ENCODE measurements at regions not wholly inside any gene's neighbourhood (a gene's known extent, or its start where the extent isn't known, plus 50 kb on each side); places are given as distances from the start of the nearest gene placed in this dataset.

DNA sequence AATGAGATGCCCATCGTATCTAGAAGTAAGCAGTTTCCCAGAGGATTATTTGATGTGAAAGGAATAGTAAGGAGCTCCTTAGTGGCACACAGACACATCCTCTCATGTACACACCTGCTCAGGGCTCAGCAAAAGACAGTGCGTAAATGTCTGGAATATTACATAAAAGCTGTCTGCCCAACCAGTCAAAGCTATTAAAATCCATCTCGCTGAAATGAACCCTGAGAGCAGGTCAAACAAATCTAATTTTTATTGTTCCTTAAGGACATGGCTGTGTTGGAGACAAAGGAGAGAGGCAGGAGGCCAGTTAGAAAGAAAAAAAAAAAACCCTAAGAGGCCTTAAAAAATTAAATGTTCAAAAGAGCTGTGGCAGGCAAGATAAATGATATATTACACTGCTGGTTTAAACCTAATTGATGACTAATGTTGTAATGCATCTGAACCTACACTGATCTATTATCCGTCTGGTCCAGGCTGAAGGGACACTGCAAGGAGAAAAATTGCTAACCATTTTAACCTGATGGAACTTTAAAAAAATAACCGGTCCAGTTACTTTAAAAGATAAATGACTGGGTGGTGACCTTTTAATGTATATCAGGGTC, 58.5 kb upstream of the FGGY start:
- H4K20me1 ChIP-seq (replicated peaks in 1 of 2; ENCODE audit: control insufficient read depth in 1 of 2, insufficient read depth in 2 of 2, low read length in 2 of 2) = no peaks in the 10 kb centered on the region
- H2BK12ac ChIP-seq (ENCODE audit: low read depth, low read length) = no peak overlapping the region
- no peak overlapping the region for H4K91ac ChIP-seq (replicated peaks; ENCODE audit: insufficient read length, low read length)
- no peak for DNase-seq (ENCODE audit: low read depth in 1 of 2, low spot score in 2 of 2)
- H4K5ac ChIP-seq (ENCODE audit: insufficient read length, low read depth, low read length) = no peak overlapping the region
- H4K8ac ChIP-seq (ENCODE audit: extremely low read depth, insufficient read depth, low read length) = no peak overlapping the region
- whole genome bisulfite sequencing, 2 experiments (ENCODE audit: extremely low coverage in 1 of 2, insufficient coverage in 1 of 2, insufficient read length in 1 of 2, insufficient replicate concordance in 2 of 2, low coverage in 1 of 2, low lambda C conversion rate in 2 of 2, missing lambda C conversion rate in 1 of 2) = 80% methylated on average over 5 of the region's 5 CpGs; no CpG with 5 or more reads in 1 of the 2 experiments
- H2AFZ ChIP-seq (ENCODE audit: low read length) = no peak overlapping the region
- POLR2A ChIA-PET (ENCODE audit: partially characterized antibody) = no interaction called here
- peaks cover 0 to 4% (median 0%) of the 10 kb centered on the region in 4 experiments; a peak in 1 of 7 replicates for H3K4me1 ChIP-seq (replicated peaks in 1 of 4; ENCODE audit: control insufficient read depth in 3 of 4, insufficient read depth in 4 of 4, low read length in 3 of 4)
- no peaks in the 10 kb centered on the region for H3K36me3 ChIP-seq (ENCODE audit: control insufficient read depth in 2 of 4, insufficient read depth in 4 of 4, low read length in 3 of 4)
- H3K9me3 ChIP-seq (ENCODE audit: insufficient read depth in 2 of 2, low read depth in 1 of 2, low read length in 1 of 2) = no peaks in the 10 kb centered on the region
- no peak overlapping the region for H3K27ac ChIP-seq (ENCODE audit: low read depth, low read length)
- H3K79me2 ChIP-seq (ENCODE audit: control insufficient read depth in 1 of 2, insufficient read depth in 2 of 2, low read length in 2 of 2) = no peaks in the 10 kb centered on the region
- no peak overlapping the region for H3K9ac ChIP-seq (replicated peaks in 1 of 4; ENCODE audit: extremely low read depth in 1 of 4, low read depth in 3 of 4, low read length in 3 of 4)
- no peak overlapping the region for H3K23ac ChIP-seq (ENCODE audit: insufficient read length)
- H2BK120ac ChIP-seq (replicated peaks; ENCODE audit: low read depth, low read length) = no peak overlapping the region
- H3K18ac ChIP-seq (ENCODE audit: extremely low read depth, low read length) = no peak overlapping the region
- no peak overlapping the region for H2AK5ac ChIP-seq (ENCODE audit: low read depth, low read length)
- no peaks in the 10 kb centered on the region for H3K79me1 ChIP-seq (ENCODE audit: low read depth, low read length)
- no peaks in the 10 kb centered on the region for H3K27me3 ChIP-seq (replicated peaks in 1 of 4; ENCODE audit: control insufficient read depth in 3 of 4, extremely low read depth in 1 of 4, insufficient read depth in 3 of 4, low read length in 3 of 4)
- no peak overlapping the region for H2BK20ac ChIP-seq (ENCODE audit: low read length)
- no peak overlapping the region for H3K4me2 ChIP-seq (ENCODE audit: insufficient read depth in 1 of 2, low read depth in 2 of 2, low read length in 2 of 2)
- no peak overlapping the region for H3K4ac ChIP-seq (replicated peaks; ENCODE audit: insufficient read length, low read depth, low read length)
- FAIRE-seq = no peak
- no peaks in the 10 kb centered on the region for H3K23me2 ChIP-seq (ENCODE audit: low read depth, low read length)
- CTCF ChIA-PET (ENCODE audit: partially characterized antibody) = interaction anchor here (0.7 to 1.3 kb wide), 2 partner anchors 221 to 499 kb away, joined by 3 read pairs; no protein-coding TSS in a partner anchor
- no peak overlapping the region for H2BK15ac ChIP-seq (ENCODE audit: low read length)
- no peak overlapping the region for H3K56ac ChIP-seq (replicated peaks; ENCODE audit: insufficient read length, low read depth, low read length)
- H3K4me3 ChIP-seq (ENCODE audit: extremely low read depth in 1 of 4, insufficient read depth in 2 of 4, low read depth in 3 of 4, low read length in 4 of 4) = no peak overlapping the region
- no peak overlapping the region for H2BK5ac ChIP-seq (ENCODE audit: low read depth, low read length)
- H3K14ac ChIP-seq (ENCODE audit: insufficient read length) = no peak overlapping the region
- no peak for TF ChIP-seq CREB1 (IDR thresholded peaks at IDR 0.05)
- TF ChIP-seq EP300 (IDR thresholded peaks at IDR 0.05; ENCODE audit: borderline replicate concordance in 1 of 2, low read depth in 2 of 2, low read length in 2 of 2) = no peak
- no peak for TF ChIP-seq SIN3A (conservative IDR thresholded peaks at IDR 0.05 in 1 of 2, IDR thresholded peaks at IDR 0.05 in 1 of 2; ENCODE audit: low read depth in 1 of 2, low read length in 2 of 2)
- TF ChIP-seq SAP30 (IDR thresholded peaks at IDR 0.05; ENCODE audit: insufficient read depth, insufficient replicate concordance, low read length) = no peak
- TF ChIP-seq RFX5 (IDR thresholded peaks at IDR 0.05; ENCODE audit: borderline replicate concordance, low read depth, low read length) = no peak
- no peak for TF ChIP-seq POLR2A (IDR thresholded peaks at IDR 0.05; ENCODE audit: control extremely low read depth in 1 of 2, low read depth in 2 of 2, low read length in 2 of 2)
- TF ChIP-seq SP2 (IDR thresholded peaks at IDR 0.05; ENCODE audit: low read length) = no peak
- no peak for TF ChIP-seq ZNF274 (IDR thresholded peaks at IDR 0.05; ENCODE audit: borderline replicate concordance, extremely low read depth, low read length)
- no peak for TF ChIP-seq CHD2 (IDR thresholded peaks at IDR 0.05; ENCODE audit: low read length)
- TF ChIP-seq, protein P1, sequence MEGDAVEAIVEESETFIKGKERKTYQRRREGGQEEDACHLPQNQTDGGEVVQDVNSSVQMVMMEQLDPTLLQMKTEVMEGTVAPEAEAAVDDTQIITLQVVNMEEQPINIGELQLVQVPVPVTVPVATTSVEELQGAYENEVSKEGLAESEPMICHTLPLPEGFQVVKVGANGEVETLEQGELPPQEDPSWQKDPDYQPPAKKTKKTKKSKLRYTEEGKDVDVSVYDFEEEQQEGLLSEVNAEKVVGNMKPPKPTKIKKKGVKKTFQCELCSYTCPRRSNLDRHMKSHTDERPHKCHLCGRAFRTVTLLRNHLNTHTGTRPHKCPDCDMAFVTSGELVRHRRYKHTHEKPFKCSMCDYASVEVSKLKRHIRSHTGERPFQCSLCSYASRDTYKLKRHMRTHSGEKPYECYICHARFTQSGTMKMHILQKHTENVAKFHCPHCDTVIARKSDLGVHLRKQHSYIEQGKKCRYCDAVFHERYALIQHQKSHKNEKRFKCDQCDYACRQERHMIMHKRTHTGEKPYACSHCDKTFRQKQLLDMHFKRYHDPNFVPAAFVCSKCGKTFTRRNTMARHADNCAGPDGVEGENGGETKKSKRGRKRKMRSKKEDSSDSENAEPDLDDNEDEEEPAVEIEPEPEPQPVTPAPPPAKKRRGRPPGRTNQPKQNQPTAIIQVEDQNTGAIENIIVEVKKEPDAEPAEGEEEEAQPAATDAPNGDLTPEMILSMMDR (IDR thresholded peaks at IDR 0.05; ENCODE audit: control extremely low read depth in 1 of 3, insufficient read depth in 1 of 3, low read depth in 1 of 3, low read length in 3 of 3) = no peak
- TF ChIP-seq POU5F1 (IDR thresholded peaks at IDR 0.05; ENCODE audit: low read depth, low read length) = no peak
- no peak for TF ChIP-seq TAF1 (IDR thresholded peaks at IDR 0.05; ENCODE audit: low read depth, low read length)

Measured in H1 (cell line).